Subcutaneous abdominal adipose tissue (tissue), 5 donors: ENCODE measurements at regions not wholly inside any gene's neighbourhood (a gene's known extent, or its start where the extent isn't known, plus 50 kb on each side); places are given as distances from the start of the nearest gene placed in this dataset.

Experiments used
- H3K27ac ChIP-seq: one replicate; pipeline ENCODE4 v1.7.0; 2013; ENCODE audit warnings: low read depth, mild to moderate bottlenecking, inconsistent platforms, low read length, moderate library complexity
- H3K27me3 ChIP-seq, 5 donors: one replicate each; pipeline ENCODE4 v1.7.0; 2013; ENCODE audit warnings: low read length in 5 of 5, inconsistent platforms in 1 of 5; ENCODE audit not compliant: control insufficient read depth in 5 of 5, insufficient read depth in 4 of 5
- H3K36me3 ChIP-seq, 5 donors: one replicate each; pipeline ENCODE4 v1.7.0; 2013; ENCODE audit warnings: low read length in 5 of 5; ENCODE audit not compliant: control insufficient read depth in 5 of 5, insufficient read depth in 5 of 5
- H3K4me1 ChIP-seq, 5 donors: one replicate each; pipeline ENCODE4 v1.7.0; 2013; ENCODE audit warnings: low read length in 5 of 5, mild to moderate bottlenecking in 3 of 5, moderate library complexity in 1 of 5; ENCODE audit not compliant: control insufficient read depth in 5 of 5, insufficient read depth in 5 of 5
- H3K4me3 ChIP-seq, 5 donors: one replicate each; pipeline ENCODE4 v1.7.0; 2013; ENCODE audit warnings: low read length in 5 of 5, low read depth in 1 of 5
- H3K9ac ChIP-seq, 5 donors: one replicate each; pipeline ENCODE4 v1.7.0; 2013; ENCODE audit warnings: low read length in 5 of 5, mild to moderate bottlenecking in 4 of 5, moderate library complexity in 3 of 5
- H3K9me3 ChIP-seq, 5 donors: one replicate each; pipeline ENCODE4 v1.7.0; 2013; ENCODE audit warnings: low read length in 5 of 5; ENCODE audit not compliant: control insufficient read depth in 5 of 5
- donor health status: healthy.
- donor health status: healthy.
- donor health status: healthy.
- donor health status: healthy.
- donor health status: healthy.

DNA sequence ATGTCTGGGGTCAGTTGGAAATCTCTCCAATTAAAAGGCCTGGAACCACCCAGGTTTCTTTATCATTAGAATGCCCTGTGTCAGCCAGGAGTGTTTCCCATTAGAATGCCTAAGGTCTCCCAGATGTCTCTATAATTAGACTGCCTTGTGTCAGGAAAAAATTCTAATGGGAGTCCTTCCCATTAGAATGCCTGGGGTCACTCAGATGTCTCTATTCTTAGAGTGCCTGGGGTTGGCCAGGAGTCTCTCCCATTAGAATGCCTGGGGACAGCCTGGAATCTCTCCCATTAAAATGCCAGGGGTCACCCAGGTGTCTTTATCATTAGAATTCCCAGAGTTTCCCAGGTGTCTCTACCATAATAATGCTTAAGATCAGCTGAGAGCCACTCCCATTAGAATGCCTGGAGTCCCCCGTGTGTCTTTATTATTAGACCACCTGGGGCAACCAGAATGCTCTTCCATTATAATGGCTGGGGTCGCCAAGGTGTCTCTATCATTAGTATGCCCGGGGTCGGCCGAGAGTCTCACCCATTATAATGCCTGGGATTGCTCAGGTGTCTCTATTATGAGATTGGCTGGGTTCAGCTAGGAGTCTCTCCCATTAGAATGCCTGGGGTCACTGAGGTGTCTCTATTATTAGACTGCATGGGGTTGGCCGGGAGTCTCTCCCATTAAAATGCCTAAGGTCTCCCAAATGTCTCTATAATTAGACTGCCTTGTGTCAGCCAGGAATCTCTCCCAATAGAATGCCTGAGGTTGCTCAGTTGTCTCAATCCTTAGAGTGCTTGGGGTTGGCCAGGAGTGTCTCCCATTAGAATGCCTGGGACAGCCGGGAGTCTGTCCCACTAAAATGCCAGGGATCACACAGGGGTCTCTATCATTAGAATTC is 2254.6 kb downstream of the TP53TG3F start:
- Histone ChIP-seq H3K9ac (no peak overlapping the region), H3K27ac (no peak overlapping the region), H3K9me3 (peaks cover 3 to 37% (median 20%) of the 10 kb centered on the region in 5 donors)

GRCh38 chr16:35714665-35715064 is 2255.3 kb downstream of the TP53TG3F start:
- H3K9me3 ChIP-seq = peaks cover 3 to 37% (median 18%) of the 10 kb centered on the region in 5 donors
- no peak overlapping the region for H3K27ac ChIP-seq
- H3K36me3 ChIP-seq = no peaks in the 10 kb centered on the region

More for the DNA sequence above, 2254.6 kb downstream of the TP53TG3F start:
- Histone ChIP-seq H3K4me1 (no peaks in the 10 kb centered on the region), H3K4me3 (no peak overlapping the region), H3K27me3 (no peaks in the 10 kb centered on the region), H3K36me3 (no peaks in the 10 kb centered on the region)

GRCh38 chr16:35724551-35724950 is 2265.1 kb downstream of the TP53TG3F start:
- Histone ChIP-seq H3K36me3 (no peaks in the 10 kb centered on the region), H3K27ac (no peak overlapping the region), H3K27me3 (no peaks in the 10 kb centered on the region), H3K4me1 (no peaks in the 10 kb centered on the region), H3K9me3 (peaks cover 8 to 56% (median 39%) of the 10 kb centered on the region in 5 donors), H3K4me3 (no peak overlapping the region), H3K9ac (no peak overlapping the region)

More at GRCh38 chr16:35714665-35715064, 2255.3 kb downstream of the TP53TG3F start:
- no peak overlapping the region for H3K4me3 ChIP-seq
- no peak overlapping the region for H3K9ac ChIP-seq
- H3K27me3 ChIP-seq = no peaks in the 10 kb centered on the region
- H3K4me1 ChIP-seq = no peaks in the 10 kb centered on the region

- Histone ChIP-seq H3K9ac (no peak overlapping the region), H3K4me3 (no peak overlapping the region), H3K27ac (no peak overlapping the region), H3K36me3 (no peaks in the 10 kb centered on the region), H3K4me1 (no peaks in the 10 kb centered on the region), H3K27me3 (no peaks in the 10 kb centered on the region), H3K9me3 (peaks cover 8 to 60% (median 46%) of the 10 kb centered on the region in 5 donors)
Observed at GRCh38 chr16:35725949-35726348, 2266.5 kb downstream of the TP53TG3F start.

DNA sequence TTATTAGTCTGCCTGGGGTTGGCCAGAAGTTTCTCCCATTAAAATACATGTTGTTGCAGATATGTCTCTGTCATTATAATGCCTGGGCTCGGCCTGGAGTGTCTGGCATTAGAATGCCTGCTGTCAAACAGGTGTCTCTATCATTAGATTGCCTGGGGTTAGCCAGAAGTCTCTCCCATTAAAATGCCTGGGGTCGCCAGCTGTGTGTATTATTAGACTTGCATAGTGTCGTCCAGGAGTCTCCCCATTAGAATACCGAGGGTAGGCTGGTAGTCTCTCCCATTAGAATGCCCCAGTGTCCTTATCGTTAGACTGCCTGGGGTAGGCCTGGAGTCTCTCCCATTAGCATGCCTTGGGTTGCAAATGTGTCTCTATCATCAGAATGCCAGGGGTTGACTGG is 2270.8 kb downstream of the TP53TG3F start:
- H3K9ac ChIP-seq = no peak overlapping the region
- H3K9me3 ChIP-seq = peaks cover 0 to 49% (median 30%) of the 10 kb centered on the region in 5 donors
- H3K36me3 ChIP-seq = no peaks in the 10 kb centered on the region
- no peaks in the 10 kb centered on the region for H3K4me1 ChIP-seq
- no peak overlapping the region for H3K27ac ChIP-seq
- no peaks in the 10 kb centered on the region for H3K27me3 ChIP-seq
- no peak overlapping the region for H3K4me3 ChIP-seq

- Histone ChIP-seq H3K9me3 (peaks cover 0 to 56% (median 34%) of the 10 kb centered on the region in 5 donors), H3K36me3 (no peaks in the 10 kb centered on the region), H3K4me3 (no peak overlapping the region), H3K27ac (no peak overlapping the region), H3K4me1 (no peaks in the 10 kb centered on the region), H3K27me3 (no peaks in the 10 kb centered on the region), H3K9ac (no peak overlapping the region)
Observed at GRCh38 chr16:35731341-35732040, 2272.1 kb downstream of the TP53TG3F start.

- Histone ChIP-seq H3K4me3 (no peak overlapping the region), H3K27ac (no peak overlapping the region), H3K4me1 (no peaks in the 10 kb centered on the region), H3K9ac (no peak overlapping the region), H3K36me3 (no peaks in the 10 kb centered on the region), H3K27me3 (no peaks in the 10 kb centered on the region), H3K9me3 (peaks cover 0 to 50% (median 33%) of the 10 kb centered on the region in 5 donors)
Observed at GRCh38 chr16:35732046-35732810, 2272.8 kb downstream of the TP53TG3F start.

- peaks cover 0 to 46% (median 27%) of the 10 kb centered on the region in 5 donors for H3K9me3 ChIP-seq
- H3K4me3 ChIP-seq = no peak overlapping the region
- no peaks in the 10 kb centered on the region for H3K4me1 ChIP-seq
- no peaks in the 10 kb centered on the region for H3K27me3 ChIP-seq
- H3K36me3 ChIP-seq = no peaks in the 10 kb centered on the region
- H3K27ac ChIP-seq = no peak overlapping the region
- H3K9ac ChIP-seq = no peak overlapping the region
Observed at GRCh38 chr16:35733278-35733965, 2274.0 kb downstream of the TP53TG3F start.

DNA sequence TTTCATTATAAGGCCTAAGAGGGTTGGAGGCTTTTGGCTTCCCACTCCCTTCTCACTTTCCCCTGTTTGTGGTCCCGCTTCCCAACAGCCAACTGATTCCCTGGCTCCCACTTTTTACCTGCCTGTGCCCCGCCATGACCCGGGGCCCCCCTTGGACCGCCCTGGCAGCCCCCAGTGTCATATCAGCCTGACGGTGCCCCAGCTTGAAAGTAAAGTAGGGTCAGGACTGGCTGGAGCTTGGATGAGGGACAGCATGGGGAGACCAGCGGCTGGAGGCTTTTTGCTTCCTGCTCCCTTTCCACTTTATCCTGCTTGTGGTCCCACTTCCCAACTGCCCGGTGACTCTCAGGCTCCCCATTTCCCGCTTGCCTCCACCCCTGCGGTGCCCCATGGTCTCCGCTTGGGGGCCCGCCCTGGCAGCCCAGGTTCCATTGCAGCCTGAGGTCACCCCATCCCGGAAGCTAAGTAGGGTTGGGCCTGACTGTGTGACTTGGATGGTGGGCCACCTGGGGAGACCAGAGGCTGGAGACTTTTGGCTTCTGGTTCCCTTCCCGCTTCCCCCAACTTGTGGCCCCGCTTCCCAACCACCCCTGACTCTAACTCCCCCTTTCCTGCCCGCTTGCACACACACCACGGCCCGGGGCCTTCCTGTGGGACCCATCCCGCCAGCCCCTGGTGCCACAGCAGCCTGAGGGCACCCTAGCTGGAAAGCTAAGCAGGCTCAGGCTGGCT is 2274.7 kb downstream of the TP53TG3F start:
- H3K4me1 ChIP-seq = no peaks in the 10 kb centered on the region
- no peak overlapping the region for H3K9ac ChIP-seq
- no peaks in the 10 kb centered on the region for H3K27me3 ChIP-seq
- H3K4me3 ChIP-seq = no peak overlapping the region
- H3K9me3 ChIP-seq = peaks cover 0 to 43% (median 27%) of the 10 kb centered on the region in 5 donors
- H3K36me3 ChIP-seq = no peaks in the 10 kb centered on the region
- H3K27ac ChIP-seq = no peak overlapping the region
